ENCODE measurements at regions not wholly inside any gene's neighbourhood (a gene's known extent, or its start where the extent isn't known, plus 50 kb on each side); places are given as distances from the start of the nearest gene placed in this dataset.

GRCh38 chr18:68532328-68532885 lies 182.5 kb downstream of the TMX3 start:
- no peak for TF ChIP-seq CTCF (conservative IDR thresholded peaks at IDR 0.05; ENCODE audit: low read length)
- no peak for TF ChIP-seq EZH2phosphoT487 (IDR thresholded peaks at IDR 0.05; ENCODE audit: borderline replicate concordance)
